OCI-LY7 (cell line): ENCODE measurements at regions not wholly inside any gene's neighbourhood (a gene's known extent, or its start where the extent isn't known, plus 50 kb on each side); places are given as distances from the start of the nearest gene placed in this dataset.

ENCODE experiments used
- BruUV-seq: library from RNA; stranded (reverse); fragments of 400-500 nt; replicated peaks from 2 replicates; lab custom pipeline; 2021; lab: Mats Ljungman, UMichigan
- CTCF ChIA-PET: fragments of 300-600 bp; sonication (Branson Sonifier 250); formaldehyde crosslinking; loops from one replicate; lab custom pipeline; 2022; ENCODE audit warnings: antibody characterized with exemption; ENCODE audit not compliant: unreplicated experiment; lab: Charles Lee
- POLR2A ChIA-PET: fragments of 300-600 bp; sonication (Branson Sonifier 250); formaldehyde crosslinking; loops from one replicate; lab custom pipeline; 2022; ENCODE audit warnings: antibody characterized with exemption; lab: Charles Lee
- DNase-seq: peaks from one replicate; pipeline ENCODE4 v3.0.0-alpha.2; 2015; ENCODE audit warnings: low spot score
- H2AFZ ChIP-seq: fragments of 200-600 bp; sonication (generic), shearing (Covaris generic); 2 replicates; pipeline ENCODE4 v1.6.1; 2014; ENCODE audit warnings: mild to moderate bottlenecking, antibody characterized with exemption, low read length, moderate library complexity
- H3K27ac ChIP-seq: fragments of 200-600 bp; sonication (generic); 2 replicates; pipeline ENCODE4 v1.5.1; 2014; ENCODE audit warnings: mixed run types, low read depth, mild to moderate bottlenecking, moderate library complexity, low read length, inconsistent platforms; ENCODE audit not compliant: poor library complexity, severe bottlenecking
- H3K36me3 ChIP-seq: fragments of 200-600 bp; sonication (generic); 2 replicates; pipeline ENCODE4 v1.6.1; 2014; ENCODE audit warnings: mild to moderate bottlenecking, antibody characterized with exemption, low read length, moderate library complexity, mixed read lengths; ENCODE audit not compliant: insufficient read depth
- H3K4me1 ChIP-seq: fragments of 200-600 bp; sonication (generic); 2 replicates; pipeline ENCODE4 v1.5.1; 2014; ENCODE audit warnings: mild to moderate bottlenecking, low read length; ENCODE audit not compliant: insufficient read depth, poor library complexity, severe bottlenecking
- H3K4me2 ChIP-seq: fragments of 200-600 bp; sonication (generic); 2 replicates; pipeline ENCODE4 v1.6.1; 2014; ENCODE audit warnings: mild to moderate bottlenecking, low read length
- H3K4me3 ChIP-seq: fragments of 200-600 bp; sonication (generic); 2 replicates; pipeline ENCODE4 v1.5.1; 2014; ENCODE audit warnings: mild to moderate bottlenecking, low read depth, low read length; ENCODE audit not compliant: poor library complexity, severe bottlenecking
- H3K79me2 ChIP-seq: fragments of 200-600 bp; sonication (generic); 2 replicates; pipeline ENCODE4 v1.6.1; 2016; ENCODE audit warnings: low read depth, mild to moderate bottlenecking, low read length, moderate library complexity, mixed read lengths; ENCODE audit not compliant: insufficient read depth
- H3K9me2 ChIP-seq: fragments of 200-600 bp; sonication (generic); 2 replicates; pipeline ENCODE4 v1.6.1; 2016; ENCODE audit warnings: mild to moderate bottlenecking, low read length, mixed read lengths; ENCODE audit not compliant: insufficient read depth
- H3K9me3 ChIP-seq: fragments of 200-600 bp; sonication (generic); 2 replicates; pipeline ENCODE4 v1.6.1; 2014; ENCODE audit warnings: mild to moderate bottlenecking, mixed run types, low read length, mixed read lengths
- H4K20me1 ChIP-seq: fragments of 200-600 bp; sonication (generic); 2 replicates; pipeline ENCODE4 v1.6.1; 2014; ENCODE audit warnings: mild to moderate bottlenecking, antibody characterized with exemption, low read length, moderate library complexity, mixed read lengths; ENCODE audit not compliant: insufficient read depth
- CTCF ChIP-seq: fragments of 200-600 bp; sonication (generic); conservative IDR thresholded peaks from 2 replicates; pipeline ENCODE4 v1.5.1; 2014; ENCODE audit warnings: mild to moderate bottlenecking, antibody characterized with exemption, low read length, moderate library complexity, mixed read lengths
- EZH2phosphoT487 ChIP-seq: fragments of 200-600 bp; sonication (generic); IDR thresholded peaks from 2 replicates; pipeline ENCODE4 v1.6.1; 2018; ENCODE audit warnings: low read depth, borderline replicate concordance, mild to moderate bottlenecking, mixed run types, antibody characterized with exemption, low read length, moderate library complexity, mixed read lengths
- intact Hi-C: fragments of 100-400 bp; cut with micrococcal nuclease; formaldehyde crosslinking; loops from one replicate; pipeline ENCODE4 v1.10.0; 2022; ENCODE audit not compliant: unreplicated experiment

GRCh38 chr2:138395565-138396306 is 105.8 kb upstream of the SPOPL start:
- H3K4me1 ChIP-seq, result no peaks in the 10 kb centered on the region
- H3K27ac ChIP-seq, result no peak overlapping the region
- H2AFZ ChIP-seq, result no peak overlapping the region
- DNase-seq, result no peak
- no peaks in the 10 kb centered on the region for H3K9me3 ChIP-seq
- no peak overlapping the region for H3K4me2 ChIP-seq
- no peaks in the 10 kb centered on the region; the same call in 1 of the 2 replicates for H3K9me2 ChIP-seq
- H3K4me3 ChIP-seq, result no peak overlapping the region
- BruUV-seq, result no TSS peak
- intact Hi-C loops, result no loop called here
- H4K20me1 ChIP-seq, result no peaks in the 10 kb centered on the region
- H3K36me3 ChIP-seq, result no peaks in the 10 kb centered on the region
- H3K79me2 ChIP-seq, result no peaks in the 10 kb centered on the region
- TF ChIP-seq CTCF (no peak), EZH2phosphoT487 (no peak)
- CTCF ChIA-PET, result no interaction called here
- POLR2A ChIA-PET, result no interaction called here

GRCh38 chr2:138396843-138397242 is 104.7 kb upstream of the SPOPL start:
- ChIA-PET POLR2A (no interaction called here), CTCF (no interaction called here)
- Histone ChIP-seq H3K4me2 (no peak overlapping the region), H3K27ac (no peak overlapping the region), H3K9me3 (no peaks in the 10 kb centered on the region), H3K36me3 (no peaks in the 10 kb centered on the region), H3K9me2 (no peaks in the 10 kb centered on the region; the same call in 1 of the 2 replicates), H3K4me3 (no peak overlapping the region), H4K20me1 (no peaks in the 10 kb centered on the region), H3K4me1 (no peaks in the 10 kb centered on the region), H3K79me2 (no peaks in the 10 kb centered on the region), H2AFZ (no peak overlapping the region)
- TF ChIP-seq CTCF (no peak), EZH2phosphoT487 (no peak)
- DNase-seq, result no peak
- no TSS peak for BruUV-seq
- intact Hi-C loops, result no loop called here

- ChIA-PET CTCF (no interaction called here), POLR2A (no interaction called here)
- DNase-seq, result no peak
- H3K4me1 ChIP-seq, result no peaks in the 10 kb centered on the region
- H3K4me2 ChIP-seq, result no peak overlapping the region
- H3K36me3 ChIP-seq, result no peaks in the 10 kb centered on the region
- TF ChIP-seq EZH2phosphoT487 (no peak), CTCF (no peak)
- no peaks in the 10 kb centered on the region for H3K79me2 ChIP-seq
- H3K9me2 ChIP-seq, result no peaks in the 10 kb centered on the region
- H4K20me1 ChIP-seq, result no peaks in the 10 kb centered on the region
- no peak overlapping the region for H3K27ac ChIP-seq
- H3K4me3 ChIP-seq, result no peak overlapping the region
- no TSS peak for BruUV-seq
- H2AFZ ChIP-seq, result no peak overlapping the region
- intact Hi-C loops, result no loop called here
- no peaks in the 10 kb centered on the region for H3K9me3 ChIP-seq
Observed at GRCh38 chr2:138403431-138403927, 98.1 kb upstream of the SPOPL start.
